ENCODE measurements at regions not wholly inside any gene's neighbourhood (a gene's known extent, or its start where the extent isn't known, plus 50 kb on each side); places are given as distances from the start of the nearest gene placed in this dataset.

DNA sequence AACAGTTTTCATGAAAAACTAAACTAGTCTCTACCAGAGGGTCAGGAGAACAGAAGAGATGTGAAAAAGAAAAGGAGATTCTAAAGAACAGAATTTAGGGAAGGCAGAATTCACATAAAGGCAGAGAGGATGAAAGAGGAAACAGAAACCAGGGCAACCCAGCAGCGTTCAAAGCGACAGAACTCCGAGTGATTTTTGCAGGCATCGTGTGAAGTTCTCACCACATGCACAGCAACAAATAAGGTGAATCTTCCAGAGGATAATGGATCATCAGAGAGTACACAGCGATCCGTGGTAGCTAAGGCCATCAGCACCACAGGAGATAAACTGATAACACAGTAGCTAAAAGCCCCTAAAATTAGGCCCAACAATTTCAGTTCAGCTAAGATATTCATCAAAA lies 250.8 kb upstream of the THBS1 start:
- DNase-seq = no peak

DNA sequence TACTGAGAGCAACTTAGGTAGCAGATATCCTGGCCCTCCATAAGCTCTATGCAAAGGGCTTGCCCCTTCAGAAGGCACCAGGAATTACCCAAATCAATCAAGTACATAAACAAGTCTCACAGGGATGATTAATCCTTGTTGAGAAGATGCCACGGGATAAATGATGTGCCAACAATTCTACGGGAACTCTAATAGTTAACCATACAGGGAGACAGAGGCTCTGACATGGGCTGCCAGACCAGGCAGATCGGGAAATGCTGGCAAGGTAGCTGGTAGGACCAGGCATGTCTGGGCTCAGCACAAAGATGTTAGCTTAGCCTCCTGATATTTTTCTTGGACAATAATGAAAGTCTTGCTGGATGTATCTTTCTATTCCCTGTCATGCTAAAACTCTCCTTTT lies 249.3 kb upstream of the THBS1 start:
- no peak for DNase-seq

DNA sequence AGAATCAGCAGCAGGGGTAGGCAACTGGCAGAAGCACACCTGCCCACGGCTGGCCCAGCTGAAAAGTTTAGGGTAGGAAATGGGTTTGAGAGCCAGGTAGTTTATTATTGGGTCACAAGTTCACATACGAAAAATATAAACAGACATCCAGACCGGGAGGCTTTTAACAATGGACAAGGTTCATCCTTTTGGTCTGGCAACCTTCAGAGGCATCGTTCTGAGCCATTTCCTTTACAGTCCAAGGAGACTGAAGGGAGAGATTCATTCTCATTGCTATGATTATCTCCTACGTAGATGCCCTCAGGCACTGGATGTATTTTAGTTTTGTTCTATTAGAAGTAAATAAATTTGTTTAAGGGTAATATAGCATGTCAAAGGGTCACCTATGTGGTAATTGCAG lies 248.0 kb upstream of the THBS1 start:
- DNase-seq = peak; percentile 62

DNA sequence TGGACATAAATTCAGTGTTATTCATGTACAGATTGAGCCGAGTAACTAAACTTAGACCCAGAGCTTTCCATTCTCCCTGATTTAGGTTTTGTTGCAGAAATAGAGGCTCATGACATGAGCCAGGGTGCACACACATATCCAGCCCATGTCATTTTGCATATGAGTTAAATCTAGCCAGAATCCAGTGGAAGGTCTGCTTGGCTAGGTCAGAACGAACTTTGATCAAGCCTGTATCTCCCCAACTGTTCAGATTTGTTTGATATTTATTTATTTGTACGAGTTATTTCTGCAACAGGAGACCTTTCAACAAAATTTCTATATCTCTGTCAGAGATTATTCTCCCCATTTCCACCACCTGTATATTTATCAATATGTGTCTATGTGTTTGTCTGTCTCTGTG lies 247.5 kb upstream of the THBS1 start:
- no peak for DNase-seq

DNA sequence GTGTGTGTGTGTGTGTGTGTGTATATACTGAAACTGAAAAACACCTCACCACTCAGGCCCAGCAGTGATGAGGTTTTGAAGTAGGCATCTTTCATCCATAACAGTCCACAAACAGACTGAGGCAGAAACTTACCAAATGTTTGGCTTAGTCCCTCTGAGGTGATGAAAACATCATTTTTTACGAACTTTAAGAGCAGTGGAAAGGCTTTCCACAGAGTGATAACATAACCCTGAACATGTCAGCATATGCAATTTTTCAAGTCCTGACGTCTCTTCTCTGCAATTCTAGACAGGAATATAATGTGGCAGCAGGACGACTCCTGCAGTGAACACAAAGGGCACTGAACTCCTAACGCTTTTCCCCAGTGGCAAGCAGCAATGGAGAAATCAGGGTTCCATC lies 247.0 kb upstream of the THBS1 start:
- DNase-seq = no peak

DNA sequence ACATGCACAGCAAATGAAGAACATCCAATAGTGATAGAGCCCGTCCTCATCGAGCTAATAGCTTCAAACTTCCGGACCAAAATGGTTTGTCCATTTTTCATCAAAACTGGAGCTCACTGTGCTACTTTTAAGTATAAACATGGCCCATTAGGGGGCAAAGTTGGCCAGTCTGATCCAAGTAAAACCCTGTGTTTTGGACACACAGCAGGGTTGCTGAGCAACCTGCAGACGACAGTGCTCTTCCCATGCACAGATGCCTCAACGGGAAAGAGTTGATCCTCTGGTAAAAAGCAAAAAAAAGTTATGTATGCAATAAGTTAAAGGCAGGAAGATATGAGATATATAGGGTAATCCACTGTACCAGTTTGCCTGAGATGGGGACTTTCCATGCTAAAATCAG lies 244.0 kb upstream of the THBS1 start:
- no peak for DNase-seq

DNA sequence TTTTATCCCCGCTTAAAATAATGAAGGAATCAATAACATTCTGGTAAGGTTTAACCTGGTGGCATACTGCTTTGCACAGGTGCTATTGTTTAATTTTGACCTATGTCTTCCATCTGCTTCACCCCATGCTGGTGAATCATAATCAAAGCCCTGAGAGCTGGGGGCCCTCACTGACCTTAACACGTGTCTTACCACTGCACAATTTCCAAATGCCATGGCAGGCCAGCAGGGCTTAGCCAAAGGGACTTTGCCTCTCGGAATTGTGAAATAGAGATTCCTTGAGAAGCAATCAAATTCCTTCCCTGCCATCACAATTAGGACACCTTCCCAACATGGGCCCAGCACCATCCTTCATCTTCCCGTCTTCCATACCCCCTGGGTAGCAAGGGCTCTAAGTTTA lies 242.6 kb upstream of the THBS1 start:
- DNase-seq = no peak

DNA sequence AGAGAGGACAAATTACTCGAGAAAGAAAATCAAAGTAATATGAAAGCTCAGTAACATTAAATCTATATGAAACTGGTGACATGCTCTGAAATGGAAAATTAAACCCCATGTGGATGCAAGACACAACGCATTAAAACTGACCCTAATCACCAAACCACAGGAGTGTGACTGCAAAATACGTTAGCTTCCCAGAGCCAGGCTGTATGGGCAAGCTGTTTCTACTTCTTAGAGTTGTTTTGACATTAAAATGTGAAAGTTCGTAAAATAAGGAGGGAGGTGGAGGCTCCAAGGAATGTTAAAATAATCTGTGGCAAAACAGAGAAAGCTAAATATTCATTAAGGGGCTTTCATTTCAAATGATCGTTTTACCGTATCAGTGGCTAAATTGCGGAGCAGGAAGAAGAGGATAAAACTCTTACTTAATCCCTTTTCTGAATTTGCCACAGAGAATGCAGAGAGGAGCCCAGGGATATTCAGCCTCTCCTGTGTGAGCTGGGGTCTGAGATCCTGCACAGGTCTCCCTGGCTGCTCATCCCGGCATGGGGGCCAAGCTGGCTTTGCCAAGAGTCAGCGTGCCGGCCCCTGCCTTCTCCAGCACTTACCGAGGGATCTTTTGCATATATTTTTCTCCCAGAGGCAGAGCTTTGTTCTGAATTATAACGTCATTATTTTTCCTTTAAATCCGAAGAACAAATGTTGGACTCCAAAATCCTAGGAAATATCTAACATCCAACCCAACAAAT lies 239.8 kb upstream of the THBS1 start:
- no peak for DNase-seq

DNA sequence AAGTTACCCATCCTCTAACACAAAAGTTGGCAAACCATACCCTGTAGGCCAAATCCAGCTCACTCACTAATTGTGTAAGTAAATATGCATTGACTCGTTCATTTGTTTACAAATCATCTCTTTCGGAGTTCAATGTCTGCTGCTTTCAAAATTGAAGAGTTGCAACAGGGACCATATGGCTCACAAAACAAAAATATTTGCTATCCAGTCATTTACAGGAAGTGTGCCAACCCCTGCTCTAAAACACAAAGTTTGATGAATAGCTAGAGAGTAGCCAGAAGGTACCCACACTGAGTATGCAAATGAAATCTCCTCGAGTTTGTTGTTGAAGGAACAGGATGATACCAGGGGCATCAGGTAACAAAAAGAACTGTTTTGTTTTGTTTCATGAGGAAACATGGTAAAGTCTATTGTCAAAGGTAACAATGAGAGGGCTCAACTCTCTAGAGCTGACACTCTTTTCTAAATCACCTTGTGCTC lies 236.2 kb upstream of the THBS1 start:
- DNase-seq = peak; percentile 78

DNA sequence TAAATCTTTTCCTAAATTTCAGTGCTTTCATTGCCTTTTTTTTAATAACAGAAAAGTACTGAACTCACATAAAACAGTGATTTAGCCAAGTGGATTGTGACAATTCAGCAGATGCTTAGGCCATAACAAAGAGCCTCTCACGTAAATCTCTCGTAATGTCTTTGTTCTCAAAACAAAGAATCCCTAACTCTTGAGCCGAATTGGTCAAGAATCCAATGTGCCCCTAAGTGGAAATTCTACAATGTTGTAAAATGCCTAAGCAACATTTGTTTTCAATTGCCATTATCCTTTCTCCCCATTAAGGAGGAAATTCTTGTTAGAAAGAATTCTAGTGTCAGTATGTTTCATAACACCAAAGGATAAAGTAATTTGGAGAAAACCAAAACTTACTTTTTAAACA lies 235.7 kb upstream of the THBS1 start:
- no peak for DNase-seq

DNA sequence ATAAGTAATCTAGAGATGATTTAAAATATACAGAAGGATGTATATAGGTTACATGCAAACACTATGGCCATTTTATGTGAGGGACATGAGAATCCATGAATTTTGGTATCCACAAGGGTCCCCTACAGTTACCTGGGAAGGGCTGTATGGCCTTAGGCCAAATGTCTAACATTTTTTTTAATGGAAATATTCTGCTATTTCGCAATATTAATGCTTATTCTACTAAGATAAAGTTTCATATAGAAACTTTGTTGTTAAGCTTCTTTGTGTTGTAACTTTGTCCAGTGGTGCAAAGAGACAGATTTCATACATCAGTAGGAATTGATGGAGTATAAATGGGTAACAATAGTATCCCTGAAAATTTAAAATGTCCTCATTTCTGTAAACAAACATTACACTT lies 233.4 kb upstream of the THBS1 start:
- no peak for DNase-seq

DNA sequence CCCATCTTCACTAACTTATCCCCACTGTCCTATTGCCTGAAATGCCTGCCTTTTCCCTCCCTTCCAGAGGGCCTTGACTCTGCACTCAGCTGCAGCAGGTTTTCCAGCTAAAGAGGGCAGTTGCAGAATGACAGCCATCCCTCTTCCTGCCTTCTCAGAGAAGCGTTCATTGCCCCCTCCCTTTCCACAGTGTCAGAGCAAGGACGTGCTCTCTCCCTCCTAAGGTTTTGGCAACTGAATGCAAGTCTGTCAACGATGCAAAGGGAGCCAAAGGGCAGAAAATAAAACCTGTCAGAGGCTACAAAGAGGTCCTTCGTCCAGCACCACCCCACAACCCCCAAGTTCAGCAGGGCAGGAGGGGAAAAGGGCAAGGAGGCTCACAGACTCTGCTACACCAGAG lies 230.1 kb upstream of the THBS1 start:
- DNase-seq = no peak

DNA sequence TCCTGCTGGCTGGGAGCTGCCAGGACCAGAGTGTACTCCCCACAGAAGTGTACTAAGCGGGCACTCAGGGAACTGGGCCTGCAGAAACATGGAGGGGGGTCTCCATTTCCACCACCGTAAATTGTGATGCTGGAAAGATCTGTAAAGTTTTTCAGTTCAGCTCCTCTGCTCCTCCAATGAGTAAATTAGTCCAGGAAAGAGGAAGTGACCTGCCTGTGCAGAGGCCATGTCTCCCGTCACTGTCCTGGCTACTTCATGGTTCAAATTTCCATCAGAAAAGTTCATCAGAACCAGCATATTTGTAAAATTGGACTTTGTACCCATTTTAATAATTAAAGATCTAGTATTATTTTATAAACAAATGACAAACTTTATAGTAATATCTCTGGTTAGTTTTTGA lies 226.7 kb upstream of the THBS1 start:
- no peak for DNase-seq

DNA sequence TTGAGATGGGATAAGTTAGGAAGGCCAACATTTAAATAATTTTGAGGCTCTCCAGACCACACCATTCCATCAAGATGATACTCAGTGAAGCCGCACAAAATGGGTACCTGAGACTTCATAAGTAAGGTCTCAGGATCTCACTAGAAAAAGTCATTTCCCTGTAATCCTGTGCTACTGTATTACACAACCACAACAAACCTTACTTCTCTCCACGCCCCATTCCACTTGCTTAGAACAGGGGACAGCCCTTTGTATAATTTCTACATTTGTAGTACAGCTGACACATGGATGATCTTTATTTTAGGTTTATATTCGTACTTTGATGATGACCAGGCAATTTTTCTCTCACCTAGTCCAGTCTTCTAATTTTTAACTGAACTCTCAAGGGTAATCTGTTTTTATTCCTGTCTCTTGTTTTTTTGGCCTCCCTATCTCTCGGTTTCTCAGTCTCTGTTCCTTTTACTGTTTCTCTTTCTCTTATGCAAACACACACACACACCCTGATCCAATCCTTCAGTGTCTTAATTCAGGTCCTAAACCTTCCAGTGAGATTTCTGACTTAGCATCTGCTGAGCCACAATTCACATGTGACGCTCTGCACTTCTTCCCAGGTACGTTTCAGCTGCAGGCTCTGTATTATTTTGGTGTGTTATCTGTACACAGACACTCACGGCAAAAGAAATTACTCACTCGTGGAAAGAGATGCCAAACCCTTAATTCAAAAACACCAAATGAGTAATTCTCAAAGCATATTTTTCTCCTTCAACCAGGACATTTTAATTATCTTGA lies 223.2 kb upstream of the THBS1 start:
- DNase-seq = no peak

DNA sequence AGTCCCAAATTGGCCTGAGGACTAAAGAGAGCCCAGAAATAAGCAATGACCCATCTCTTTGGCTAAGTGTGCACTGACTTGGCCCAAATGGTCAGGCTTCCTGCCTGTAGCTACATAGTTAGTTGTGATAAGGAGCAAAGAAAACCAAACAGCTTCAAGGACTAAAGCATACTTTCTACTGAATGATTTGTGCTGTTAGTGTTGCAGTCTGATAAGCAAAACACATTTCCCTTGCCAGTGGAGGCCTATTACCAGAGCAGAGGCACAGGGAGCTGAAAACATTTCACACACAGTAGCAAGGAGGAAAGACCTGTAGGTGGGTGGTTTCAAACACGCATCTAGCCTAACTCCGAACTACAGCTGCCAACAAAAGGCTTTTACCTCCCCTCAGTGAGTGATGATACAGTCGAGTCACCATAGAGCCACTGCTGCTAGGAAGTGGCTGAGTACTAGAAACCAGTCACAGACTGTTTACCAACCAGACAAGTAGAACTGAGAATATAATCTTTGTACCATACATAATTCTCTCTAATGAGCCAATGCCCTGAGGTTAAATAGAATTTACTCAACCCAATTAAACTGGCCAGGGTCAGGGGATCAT lies 222.3 kb upstream of the THBS1 start:
- DNase-seq = no peak

DNA sequence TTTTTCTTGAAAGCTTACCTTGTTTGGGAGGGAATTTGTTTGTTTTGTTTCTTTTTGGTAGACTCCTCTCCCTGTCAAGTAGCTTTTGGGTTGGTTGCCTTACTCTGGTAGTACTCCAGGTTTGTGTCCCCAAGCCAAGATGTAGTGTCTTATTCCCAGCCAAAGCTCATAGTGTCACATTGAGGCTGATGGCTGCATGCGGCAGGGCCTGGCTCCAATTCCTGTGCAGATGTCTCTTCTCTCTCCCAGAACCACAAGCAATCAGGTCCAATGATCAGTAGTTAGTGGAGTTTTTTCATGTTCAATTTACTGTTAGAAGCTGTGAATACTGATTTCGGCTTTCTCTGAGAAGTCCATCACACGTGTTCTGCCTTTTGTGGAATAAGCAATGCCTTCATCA lies 221.1 kb upstream of the THBS1 start:
- no peak for DNase-seq

DNA sequence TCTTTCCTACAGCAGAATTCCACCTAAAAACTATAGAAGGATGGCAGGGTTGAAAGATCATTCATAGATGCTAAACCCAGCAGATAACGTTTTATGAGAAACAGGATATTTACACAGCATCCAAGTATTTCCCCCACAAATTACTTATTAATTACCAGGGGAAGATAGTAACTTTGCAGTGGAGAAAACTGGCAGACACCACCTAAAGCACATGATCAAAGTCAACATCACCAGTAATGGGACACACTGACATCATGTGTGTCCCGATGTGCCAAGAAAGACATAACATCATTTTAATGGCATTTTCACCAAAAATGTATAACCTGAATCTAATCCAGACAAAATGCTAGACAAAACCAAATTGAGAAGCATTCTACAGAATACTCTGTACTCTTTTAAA lies 220.4 kb upstream of the THBS1 start:
- no peak for DNase-seq

DNA sequence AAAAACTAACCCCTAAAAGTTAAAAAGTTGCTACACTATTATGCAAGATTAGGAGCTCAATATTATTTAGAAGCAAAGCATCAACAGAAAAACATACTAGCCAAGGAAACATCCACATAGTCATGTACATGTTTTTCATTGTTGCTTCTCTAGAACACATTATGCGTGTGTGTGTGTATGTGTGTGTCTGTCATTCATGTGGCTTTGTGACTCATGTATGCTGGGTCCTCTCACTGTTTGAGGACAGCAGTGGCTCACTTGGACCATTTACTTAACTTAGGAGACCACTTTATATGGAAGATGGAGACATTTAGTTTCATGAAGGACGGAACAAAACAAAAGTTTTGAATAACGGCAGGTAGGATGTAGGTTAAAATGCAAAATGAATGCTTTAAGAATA lies 219.4 kb upstream of the THBS1 start:
- no peak for DNase-seq

DNA sequence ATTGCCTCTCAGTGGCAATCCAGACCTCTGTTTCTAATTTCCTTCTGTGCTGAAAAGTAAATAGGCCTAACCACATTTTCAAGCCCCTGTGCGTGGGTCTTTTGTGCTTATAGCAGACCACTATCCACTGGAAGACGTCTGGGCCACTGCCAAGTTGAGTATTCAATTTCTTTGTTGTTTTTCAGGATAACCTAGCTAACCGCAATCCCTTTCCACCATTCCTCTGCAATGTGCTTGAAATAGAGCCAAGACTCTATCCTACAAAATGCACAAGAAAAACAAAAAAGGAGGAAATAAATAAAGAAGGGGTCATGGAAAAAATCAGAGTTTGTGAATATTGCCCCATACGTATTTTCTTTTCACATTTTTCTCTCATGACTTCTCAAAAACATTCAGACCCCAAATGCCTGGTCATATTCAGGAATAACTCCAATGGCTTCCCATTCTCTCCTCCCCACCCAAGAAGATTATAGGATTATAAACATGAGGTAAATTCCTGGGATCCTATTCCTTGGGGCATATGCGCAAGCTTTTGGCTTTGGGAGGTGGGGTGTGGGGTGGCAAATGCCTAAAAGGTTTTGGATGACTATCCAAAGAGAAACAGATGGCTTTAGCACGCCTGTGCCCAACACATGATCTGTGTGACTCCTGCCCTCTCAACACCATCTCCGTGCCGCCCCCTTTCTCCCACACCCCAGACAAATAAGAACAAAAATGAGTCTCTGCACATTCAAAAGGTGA lies 217.9 kb upstream of the THBS1 start:
- peak; percentile 47 for DNase-seq

DNA sequence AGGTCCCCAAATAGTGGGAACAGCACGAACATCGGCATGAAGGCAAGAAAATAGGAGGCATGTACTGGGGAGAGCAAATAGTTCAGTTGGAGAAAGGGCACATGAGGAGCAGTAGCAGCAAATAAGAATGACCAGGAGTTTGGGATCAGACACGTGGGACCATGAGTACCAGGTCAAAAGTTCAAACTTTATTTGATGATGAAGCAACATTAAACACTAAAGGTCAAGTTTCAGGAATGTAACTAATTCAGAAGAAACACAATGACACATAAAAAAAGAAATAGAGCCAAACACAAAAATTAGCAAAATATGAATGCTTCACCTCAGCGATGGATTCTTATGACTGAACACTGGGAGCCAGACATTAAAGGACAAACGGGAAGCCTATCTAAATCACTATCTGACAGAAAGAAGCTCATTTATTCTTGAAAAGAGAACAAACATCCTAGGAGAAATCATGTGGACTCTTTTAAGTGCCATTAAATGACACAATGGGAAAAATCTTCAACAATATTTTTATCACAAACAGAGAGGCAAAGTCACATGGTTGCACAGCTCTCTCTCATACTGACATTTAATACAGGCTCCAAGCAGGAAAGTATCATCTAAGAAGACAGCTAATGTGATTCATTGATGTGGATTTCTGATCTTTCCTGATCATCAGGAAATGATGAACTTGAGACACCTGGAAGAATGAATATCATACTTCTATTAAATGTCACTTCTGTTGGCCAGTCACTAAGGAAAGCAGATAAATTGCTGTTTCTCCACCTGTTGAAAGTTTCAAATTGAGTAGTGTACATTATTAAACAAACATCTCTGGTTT lies 216.9 kb upstream of the THBS1 start:
- no peak for DNase-seq

DNA sequence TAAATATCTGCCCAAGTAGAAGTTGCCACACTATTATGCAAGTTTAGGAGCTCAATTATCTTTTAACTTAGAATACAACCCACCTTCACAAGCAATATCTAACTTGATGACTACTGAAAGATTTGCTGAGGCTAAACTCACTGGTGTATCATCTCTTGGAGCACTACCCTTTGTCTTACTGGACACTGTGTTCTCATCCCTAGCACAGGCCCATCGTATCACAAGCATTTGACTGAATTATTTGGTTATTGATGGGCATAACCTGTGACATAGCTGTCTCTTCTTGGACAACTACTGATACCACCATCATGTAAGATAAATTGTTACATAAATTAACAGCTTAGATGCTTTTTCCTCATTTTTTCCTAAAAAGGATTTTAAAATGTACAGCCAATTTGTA lies 216.2 kb upstream of the THBS1 start:
- no peak for DNase-seq

DNA sequence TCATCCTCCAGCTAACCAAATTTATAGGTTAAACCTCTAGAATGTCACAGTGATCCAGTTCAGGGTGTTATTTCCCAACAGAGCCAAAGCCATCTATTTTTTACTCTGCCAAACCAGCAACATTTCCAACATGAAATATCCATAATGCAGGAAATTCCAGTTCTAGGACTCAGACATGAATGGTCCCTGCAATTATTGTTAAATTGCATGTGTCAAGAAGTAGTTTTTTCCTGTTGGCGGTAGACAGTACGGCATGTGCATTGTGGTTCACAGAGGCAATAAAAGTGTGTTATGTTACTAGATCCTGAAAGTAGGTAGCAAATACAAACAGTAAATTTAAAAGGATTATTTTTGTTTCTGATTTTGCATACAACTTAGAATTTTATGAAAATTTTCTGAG lies 215.7 kb upstream of the THBS1 start:
- DNase-seq = no peak

DNA sequence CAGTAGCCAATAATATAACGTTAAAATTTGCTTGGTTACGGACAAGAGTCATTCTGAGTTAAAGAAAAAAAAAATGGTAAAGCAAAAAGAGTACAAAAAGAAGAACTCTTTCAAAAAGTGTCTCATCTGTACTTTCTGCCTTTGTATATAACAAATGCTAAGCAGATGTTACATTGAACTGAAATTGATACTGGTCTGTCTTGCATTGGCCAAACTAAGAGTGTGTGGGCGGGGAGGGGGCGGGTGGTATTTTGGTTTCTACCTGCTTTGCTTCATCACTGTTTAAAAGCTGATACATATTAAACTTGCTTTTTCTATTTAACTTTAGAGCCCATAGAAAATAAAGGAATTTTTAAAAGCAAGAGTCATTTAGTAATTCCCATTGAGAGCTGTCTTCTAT lies 215.0 kb upstream of the THBS1 start:
- no peak for DNase-seq
